ENCODE measurements at regions not wholly inside any gene's neighbourhood (a gene's known extent, or its start where the extent isn't known, plus 50 kb on each side); places are given as distances from the start of the nearest gene placed in this dataset.

GRCh38 chr4:177769155-177769554 is 326.9 kb upstream of the AGA start:
- no peak overlapping the region for H3K4me3 Mint-ChIP-seq (ENCODE audit: unreplicated experiment)
- H3K4me1 Mint-ChIP-seq (ENCODE audit: unreplicated experiment), result no peaks in the 10 kb centered on the region
- H3K9me3 Mint-ChIP-seq (ENCODE audit: unreplicated experiment), result no peaks in the 10 kb centered on the region
- H3K27ac Mint-ChIP-seq (ENCODE audit: unreplicated experiment), result no peak overlapping the region
- no peak for DNase-seq (ENCODE audit: low spot score)
- no peaks in the 10 kb centered on the region for H3K36me3 Mint-ChIP-seq (ENCODE audit: low read depth, unreplicated experiment)
- H3K27me3 Mint-ChIP-seq (ENCODE audit: unreplicated experiment), result no peaks in the 10 kb centered on the region
- TF ChIP-seq CTCF (IDR thresholded peaks at IDR 0.05; ENCODE audit: unreplicated experiment), result no peak

- no peaks in the 10 kb centered on the region for H3K9me3 Mint-ChIP-seq (ENCODE audit: unreplicated experiment)
- no peaks in the 10 kb centered on the region for H3K27me3 Mint-ChIP-seq (ENCODE audit: unreplicated experiment)
- DNase-seq (ENCODE audit: low spot score), result no peak
- H3K4me3 Mint-ChIP-seq (ENCODE audit: unreplicated experiment), result no peak overlapping the region
- no peak overlapping the region for H3K27ac Mint-ChIP-seq (ENCODE audit: unreplicated experiment)
- no peak for TF ChIP-seq CTCF (IDR thresholded peaks at IDR 0.05; ENCODE audit: unreplicated experiment)
- H3K36me3 Mint-ChIP-seq (ENCODE audit: low read depth, unreplicated experiment), result no peaks in the 10 kb centered on the region
- H3K4me1 Mint-ChIP-seq (ENCODE audit: unreplicated experiment), result no peaks in the 10 kb centered on the region
Observed at GRCh38 chr4:177770776-177771175, 328.5 kb upstream of the AGA start.

GRCh38 chr4:177771645-177772044 is 329.4 kb upstream of the AGA start:
- DNase-seq (ENCODE audit: low spot score), result no peak
- no peak for TF ChIP-seq CTCF (IDR thresholded peaks at IDR 0.05; ENCODE audit: unreplicated experiment)
- Mint-ChIP-seq H3K27me3 (ENCODE audit: unreplicated experiment) (no peaks in the 10 kb centered on the region), H3K36me3 (ENCODE audit: low read depth, unreplicated experiment) (no peaks in the 10 kb centered on the region), H3K9me3 (ENCODE audit: unreplicated experiment) (no peaks in the 10 kb centered on the region), H3K4me3 (ENCODE audit: unreplicated experiment) (no peak overlapping the region), H3K4me1 (ENCODE audit: unreplicated experiment) (no peaks in the 10 kb centered on the region), H3K27ac (ENCODE audit: unreplicated experiment) (no peak overlapping the region)

GRCh38 chr4:177778623-177779022 is 336.4 kb upstream of the AGA start:
- Mint-ChIP-seq H3K36me3 (ENCODE audit: low read depth, unreplicated experiment) (no peaks in the 10 kb centered on the region), H3K9me3 (ENCODE audit: unreplicated experiment) (no peaks in the 10 kb centered on the region), H3K4me1 (ENCODE audit: unreplicated experiment) (no peaks in the 10 kb centered on the region), H3K4me3 (ENCODE audit: unreplicated experiment) (no peak overlapping the region), H3K27ac (ENCODE audit: unreplicated experiment) (no peak overlapping the region), H3K27me3 (ENCODE audit: unreplicated experiment) (no peaks in the 10 kb centered on the region)
- no peak for TF ChIP-seq CTCF (IDR thresholded peaks at IDR 0.05; ENCODE audit: unreplicated experiment)
- no peak for DNase-seq (ENCODE audit: low spot score)

- H3K9me3 Mint-ChIP-seq (ENCODE audit: unreplicated experiment), result no peaks in the 10 kb centered on the region
- peaks cover 6% of the 10 kb centered on the region for H3K27me3 Mint-ChIP-seq (ENCODE audit: unreplicated experiment)
- DNase-seq (ENCODE audit: low spot score), result no peak
- H3K4me3 Mint-ChIP-seq (ENCODE audit: unreplicated experiment), result no peak overlapping the region
- H3K27ac Mint-ChIP-seq (ENCODE audit: unreplicated experiment), result no peak overlapping the region
- H3K36me3 Mint-ChIP-seq (ENCODE audit: low read depth, unreplicated experiment), result no peaks in the 10 kb centered on the region
- no peak for TF ChIP-seq CTCF (IDR thresholded peaks at IDR 0.05; ENCODE audit: unreplicated experiment)
- peaks cover 4% of the 10 kb centered on the region for H3K4me1 Mint-ChIP-seq (ENCODE audit: unreplicated experiment)
Observed at GRCh38 chr4:177785000-177785399, 342.8 kb upstream of the AGA start.

All from endothelial cell (in vitro differentiated cells).